HEK293T (cell line): ENCODE measurements at regions not wholly inside any gene's neighbourhood (a gene's known extent, or its start where the extent isn't known, plus 50 kb on each side); places are given as distances from the start of the nearest gene placed in this dataset.
A peak's percentile ranks its signal among the peaks of the same experiment; 100 is the strongest.

Source experiments
- CTCF ChIA-PET: fragments of 350-600 bp; formaldehyde crosslinking; extraction: SDS; loops from one replicate; lab custom pipeline; 2021; ENCODE audit warnings: antibody characterized with exemption, inconsistent platforms; lab: Yijun Ruan, JAX
- POLR2A ChIA-PET: fragments of 350-600 bp; formaldehyde crosslinking; extraction: SDS; loops from one replicate; lab custom pipeline; 2020; ENCODE audit warnings: antibody characterized with exemption, inconsistent platforms; lab: Yijun Ruan, JAX
- DNase-seq: peaks from one replicate; pipeline ENCODE4 v3.0.0; 2012; ENCODE audit warnings: mixed read lengths; ENCODE audit errors: extremely low spot score
- ARNT ChIP-seq: fragments of 450-650 bp; IDR thresholded peaks from 2 replicates; pipeline ENCODE4 v1.6.1; 2017; ENCODE audit warnings: mild to moderate bottlenecking
- BHLHE40 ChIP-seq: fragments of 450-650 bp; IDR thresholded peaks from 2 replicates; pipeline ENCODE4 v1.6.1; 2016; ENCODE audit warnings: mild to moderate bottlenecking, moderate library complexity, borderline replicate concordance
- CTBP1 ChIP-seq: fragments of 450-650 bp; IDR thresholded peaks from 2 replicates; pipeline ENCODE4 v1.6.1; 2016; ENCODE audit warnings: borderline replicate concordance
- ELF4 ChIP-seq: fragments of 450-650 bp; IDR thresholded peaks from 2 replicates; pipeline ENCODE4 v1.6.1; 2017; ENCODE audit warnings: antibody characterized with exemption
- FOXA1 ChIP-seq: fragments of 450-650 bp; IDR thresholded peaks from 2 replicates; pipeline ENCODE4 v1.6.1; 2016; ENCODE audit warnings: mild to moderate bottlenecking
- FOXK2 ChIP-seq: fragments of 450-650 bp; IDR thresholded peaks from 2 replicates; pipeline ENCODE4 v1.6.1; 2016; ENCODE audit warnings: mild to moderate bottlenecking
- FOXM1 ChIP-seq: fragments of 450-650 bp; IDR thresholded peaks from 2 replicates; pipeline ENCODE4 v1.6.1; 2017; ENCODE audit warnings: mild to moderate bottlenecking, borderline replicate concordance
- HDGF ChIP-seq: fragments of 450-650 bp; IDR thresholded peaks from 2 replicates; pipeline ENCODE4 v1.6.1; 2017; ENCODE audit warnings: antibody characterized with exemption, borderline replicate concordance
- L3MBTL2 ChIP-seq: fragments of 450-650 bp; conservative IDR thresholded peaks from 2 replicates; pipeline ENCODE4 v1.6.1; 2016; ENCODE audit warnings: mild to moderate bottlenecking
- LEF1 ChIP-seq: fragments of 450-650 bp; IDR thresholded peaks from 2 replicates; pipeline ENCODE4 v1.6.1; 2017; ENCODE audit warnings: mild to moderate bottlenecking, borderline replicate concordance
- NFRKB ChIP-seq: fragments of 450-650 bp; IDR thresholded peaks from 2 replicates; pipeline ENCODE4 v1.6.1; 2016; ENCODE audit warnings: mild to moderate bottlenecking, moderate library complexity
- SP1 ChIP-seq: fragments of 450-650 bp; IDR thresholded peaks from 2 replicates; pipeline ENCODE4 v1.6.1; 2017
- SUZ12 ChIP-seq: fragments of 450-650 bp; IDR thresholded peaks from 2 replicates; pipeline ENCODE4 v1.6.1; 2016; ENCODE audit warnings: mild to moderate bottlenecking
- TARDBP ChIP-seq: fragments of 450-650 bp; IDR thresholded peaks from 2 replicates; pipeline ENCODE4 v1.6.1; 2016
- ZNF384 ChIP-seq: fragments of 450-650 bp; IDR thresholded peaks from 2 replicates; pipeline ENCODE4 v1.6.1; 2016
- TF ChIP-seq, protein P1 (sequence below): fragments of 450-650 bp; IDR thresholded peaks from 2 replicates; pipeline ENCODE4 v1.6.1; 2016

DNA sequence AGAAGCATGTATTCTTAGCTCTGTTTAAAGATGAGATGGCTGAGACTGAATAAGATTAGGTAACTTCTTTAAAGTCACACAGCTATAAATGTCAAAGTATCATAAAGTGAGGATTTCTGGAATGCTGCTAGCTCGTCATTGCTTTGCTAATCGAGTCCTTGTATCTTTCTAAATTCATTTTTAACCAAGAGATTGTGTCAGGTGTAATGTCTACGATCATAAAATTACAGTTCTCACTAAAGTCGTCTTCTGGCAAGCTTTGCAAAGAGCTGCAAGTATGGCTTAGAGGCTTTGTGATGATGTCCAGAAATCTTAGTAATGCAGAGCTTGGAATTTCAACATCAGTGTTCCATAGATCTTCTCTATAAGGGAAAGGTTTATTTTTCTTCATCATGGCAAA lies 569.8 kb downstream of the LMO4 start:
- no peak for TF ChIP-seq LEF1
- ChIA-PET CTCF (interaction anchor here (0.6 kb wide), 1 partner anchor 63 kb away, joined by 3 read pairs; no protein-coding TSS in a partner anchor), POLR2A (no interaction called here)
- DNase-seq = no peak

DNA sequence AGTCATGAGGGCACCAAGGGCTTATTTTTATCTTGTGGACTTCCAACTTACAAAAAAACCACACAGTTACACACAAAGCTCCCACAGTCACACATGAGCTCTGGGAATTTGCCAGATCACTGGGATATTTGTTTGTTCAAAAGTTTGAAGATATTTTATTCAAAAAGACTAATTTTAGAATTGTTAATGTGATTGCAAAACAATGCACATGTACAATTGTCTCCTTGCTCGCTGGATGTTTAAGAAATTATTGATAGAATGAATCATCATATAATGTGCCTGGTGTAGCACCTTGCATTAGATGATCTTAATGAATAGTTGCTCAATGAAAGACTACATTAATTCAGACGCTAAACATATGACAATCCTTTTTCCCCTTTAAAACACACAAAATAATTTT lies 570.3 kb downstream of the LMO4 start:
- POLR2A ChIA-PET = no interaction called here
- CTCF ChIA-PET = no interaction called here
- TF ChIP-seq SP1 (no peak), NFRKB (no peak), FOXA1 (no peak), FOXK2 (no peak), FOXM1 (no peak), L3MBTL2 (no peak), SUZ12 (no peak), CTBP1 (no peak), ZNF384 (no peak), ELF4 (no peak), HDGF (no peak), TARDBP (no peak), BHLHE40 (no peak), ARNT (no peak), LEF1 (no peak)
- TF ChIP-seq, protein P1, sequence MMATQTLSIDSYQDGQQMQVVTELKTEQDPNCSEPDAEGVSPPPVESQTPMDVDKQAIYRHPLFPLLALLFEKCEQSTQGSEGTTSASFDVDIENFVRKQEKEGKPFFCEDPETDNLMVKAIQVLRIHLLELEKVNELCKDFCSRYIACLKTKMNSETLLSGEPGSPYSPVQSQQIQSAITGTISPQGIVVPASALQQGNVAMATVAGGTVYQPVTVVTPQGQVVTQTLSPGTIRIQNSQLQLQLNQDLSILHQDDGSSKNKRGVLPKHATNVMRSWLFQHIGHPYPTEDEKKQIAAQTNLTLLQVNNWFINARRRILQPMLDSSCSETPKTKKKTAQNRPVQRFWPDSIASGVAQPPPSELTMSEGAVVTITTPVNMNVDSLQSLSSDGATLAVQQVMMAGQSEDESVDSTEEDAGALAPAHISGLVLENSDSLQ = no peak
- no peak for DNase-seq

DNA sequence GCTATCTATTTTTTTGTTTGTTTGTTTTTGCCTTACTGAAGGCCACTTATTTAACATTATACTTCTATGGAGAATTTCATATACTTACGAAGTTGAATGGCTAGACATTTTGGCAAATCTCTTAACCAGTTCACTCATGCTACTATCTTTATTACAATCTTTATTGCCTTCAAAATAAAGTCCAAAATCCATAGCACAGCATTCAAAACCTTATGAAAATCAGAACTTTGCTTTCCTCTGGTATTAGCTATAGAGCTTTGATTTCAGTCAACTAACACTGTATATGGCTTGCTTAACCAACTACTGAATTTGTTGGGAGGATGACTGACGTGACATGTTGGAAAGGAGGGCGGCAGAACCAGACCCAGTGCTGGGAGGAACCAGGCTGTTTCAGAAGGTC lies 571.1 kb downstream of the LMO4 start:
- POLR2A ChIA-PET = no interaction called here
- no peak for DNase-seq
- TF ChIP-seq ELF4 (no peak), L3MBTL2 (no peak), ZNF384 (no peak)
- CTCF ChIA-PET = no interaction called here

DNA sequence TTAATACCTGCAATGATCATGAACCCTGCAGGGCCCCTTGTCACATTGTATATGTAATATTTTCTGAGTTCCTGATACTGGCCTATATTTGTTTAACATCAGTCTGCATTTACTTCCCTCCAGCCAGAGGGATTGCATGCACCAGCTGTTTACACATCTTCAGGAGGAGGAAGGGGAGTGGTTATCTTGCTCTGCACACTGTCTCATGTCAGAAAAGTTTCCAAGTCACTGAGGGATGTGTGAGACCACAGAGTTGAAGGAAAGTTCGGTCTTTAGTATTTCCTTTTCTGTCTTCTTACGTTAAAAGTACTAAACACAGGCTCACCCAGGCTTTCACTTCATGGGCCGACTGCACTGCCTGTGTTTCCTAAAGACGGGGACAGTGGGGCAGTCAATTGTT lies 574.1 kb downstream of the LMO4 start:
- TF ChIP-seq SUZ12 (no peak), CTBP1 (no peak), LEF1 (no peak), L3MBTL2 (no peak), NFRKB (no peak)
- ChIA-PET POLR2A (no interaction called here), CTCF (no interaction called here)
- no peak for DNase-seq

DNA sequence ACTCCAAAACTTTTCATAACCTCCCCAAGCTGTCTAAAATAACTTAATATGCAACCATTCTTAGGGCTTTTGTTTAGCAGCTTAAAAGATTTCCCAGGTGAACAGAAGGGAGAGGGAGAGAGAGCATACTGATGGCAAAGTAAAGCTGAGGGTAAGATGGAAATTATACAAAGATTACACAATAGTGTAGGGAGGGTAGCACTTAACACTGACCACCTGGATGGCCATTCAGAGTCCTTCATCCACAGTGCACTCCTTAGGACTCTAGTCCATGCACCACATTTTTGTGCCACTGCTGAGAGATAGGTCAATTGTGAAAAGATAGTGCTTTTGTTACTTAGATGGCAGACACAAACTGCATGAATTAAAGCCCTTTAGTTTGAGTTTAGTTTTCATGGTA lies 574.6 kb downstream of the LMO4 start:
- POLR2A ChIA-PET = no interaction called here
- no peak for DNase-seq
- CTCF ChIA-PET = no interaction called here
- no peak for TF ChIP-seq SP1
- TF ChIP-seq BHLHE40 = no peak
- no peak for TF ChIP-seq ZNF384
- no peak for TF ChIP-seq FOXK2
- TF ChIP-seq CTBP1 = no peak
- no peak for TF ChIP-seq TARDBP

DNA sequence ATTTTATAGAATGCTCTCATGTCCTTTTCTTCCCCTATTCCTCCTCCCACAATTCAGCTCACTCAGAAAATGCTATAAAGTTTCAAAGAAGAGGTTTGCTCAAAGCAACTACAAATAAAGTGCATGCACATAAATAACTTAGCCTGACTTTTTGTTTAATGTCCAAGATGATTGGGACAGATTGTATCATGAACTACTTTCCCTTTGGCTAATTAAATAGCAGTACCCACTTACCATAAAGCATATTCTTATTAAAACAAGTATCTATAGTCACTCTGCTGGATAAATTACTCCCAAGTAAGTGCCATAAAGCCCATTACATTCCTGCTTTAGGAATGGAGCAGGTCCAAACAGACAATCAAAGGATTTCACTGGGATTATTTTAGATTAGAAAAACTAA lies 576.0 kb downstream of the LMO4 start:
- 0 out of 2 replicates have a peak, but pooled peaks have one; percentile 33 for TF ChIP-seq FOXK2
- no peak for TF ChIP-seq TARDBP
- TF ChIP-seq, protein P1 = peak; percentile 87
- TF ChIP-seq FOXA1 = no peak
- no peak for TF ChIP-seq CTBP1
- no peak for TF ChIP-seq LEF1
- no peak for TF ChIP-seq NFRKB
- DNase-seq = no peak
- CTCF ChIA-PET = no interaction called here
- POLR2A ChIA-PET = no interaction called here

DNA sequence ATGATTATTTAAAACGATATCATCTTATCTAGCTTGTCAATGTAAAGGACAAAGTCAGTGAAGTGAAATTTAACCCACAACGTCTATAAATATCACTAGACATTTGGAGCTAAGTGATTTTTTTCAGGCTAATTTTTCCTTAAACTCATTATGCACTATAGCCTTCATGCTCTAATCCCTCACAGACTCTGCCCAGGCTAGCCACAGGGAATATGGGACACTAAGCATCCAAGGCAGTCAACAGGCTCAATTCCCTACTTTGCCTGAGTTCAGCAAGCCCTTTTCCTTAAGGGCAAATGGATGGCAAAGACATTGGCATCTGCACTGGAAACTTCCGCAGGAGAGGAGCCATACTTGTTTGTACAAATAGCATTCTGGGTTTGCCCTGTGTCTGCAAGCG lies 577.0 kb downstream of the LMO4 start:
- no peak for TF ChIP-seq ZNF384
- no peak for TF ChIP-seq FOXM1
- no peak for TF ChIP-seq LEF1
- no peak for TF ChIP-seq FOXA1
- no peak for TF ChIP-seq ARNT
- no peak for TF ChIP-seq HDGF
- no peak for TF ChIP-seq NFRKB
- no peak for TF ChIP-seq L3MBTL2
- no peak for TF ChIP-seq TARDBP
- no peak for TF ChIP-seq BHLHE40
- no peak for TF ChIP-seq CTBP1
- TF ChIP-seq SUZ12 = no peak
- TF ChIP-seq SP1 = no peak
- no peak for TF ChIP-seq ELF4
- TF ChIP-seq FOXK2 = no peak
- TF ChIP-seq, protein P1 = no peak
- POLR2A ChIA-PET = no interaction called here
- CTCF ChIA-PET = no interaction called here
- no peak for DNase-seq

DNA sequence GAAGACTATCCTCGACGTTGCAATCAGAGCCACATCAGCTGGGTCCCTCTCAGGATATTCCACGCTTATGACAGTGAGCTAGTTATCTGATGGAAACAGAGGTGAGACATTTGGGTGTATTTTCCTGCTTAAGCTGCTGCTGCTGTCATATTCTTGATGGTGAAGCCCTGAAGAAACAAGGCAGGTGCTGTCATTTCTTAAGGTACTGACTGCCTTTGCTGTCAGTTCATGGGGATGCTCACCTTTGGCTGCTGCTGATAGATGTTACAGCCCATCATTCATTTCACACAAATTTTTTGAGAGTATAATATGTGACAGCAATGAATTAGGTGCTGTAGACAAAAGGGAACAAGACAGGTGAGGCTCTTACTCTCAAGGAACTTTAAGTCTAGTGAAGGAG lies 577.4 kb downstream of the LMO4 start:
- DNase-seq = no peak
- POLR2A ChIA-PET = no interaction called here
- TF ChIP-seq, protein P1 = no peak
- no peak for TF ChIP-seq TARDBP
- TF ChIP-seq SP1 = no peak
- TF ChIP-seq L3MBTL2 = no peak
- TF ChIP-seq HDGF = no peak
- TF ChIP-seq FOXA1 = no peak
- no peak for TF ChIP-seq NFRKB
- TF ChIP-seq CTBP1 = no peak
- no peak for TF ChIP-seq SUZ12
- no peak for TF ChIP-seq ARNT
- CTCF ChIA-PET = no interaction called here
